GM12878 (cell line): ENCODE measurements at regions not wholly inside any gene's neighbourhood (a gene's known extent, or its start where the extent isn't known, plus 50 kb on each side); places are given as distances from the start of the nearest gene placed in this dataset.

Experiments
- ATAC-seq: fragments of 200-7000 bp; cut with Tn5 transposase; 3 replicates; pipeline ENCODE4 v1.9.1; 2020; ENCODE audit warnings: mild to moderate bottlenecking, moderate library complexity
- BruUV-seq: library from RNA; stranded (reverse); fragments of 400-500 nt; replicated peaks from 2 replicates; lab custom pipeline; 2021; lab: Mats Ljungman, UMichigan
- CTCF ChIA-PET: fragments of 300-600 bp; sonication (Branson Sonifier 250); formaldehyde crosslinking; extraction: SDS; loops from one replicate; lab custom pipeline; 2021; ENCODE audit warnings: inconsistent platforms; lab: Yijun Ruan, JAX
- POLR2A ChIA-PET: fragments of 350-600 bp; formaldehyde crosslinking; extraction: SDS; loops from one replicate; lab custom pipeline; 2021; ENCODE audit warnings: inconsistent platforms; lab: Charles Lee
- RAD21 ChIA-PET: fragments of 300-600 bp; sonication (Branson Sonifier 250); formaldehyde crosslinking; loops from one replicate; lab custom pipeline; 2023; ENCODE audit warnings: antibody characterized with exemption; ENCODE audit not compliant: unreplicated experiment; lab: Charles Lee
- SMC1A ChIA-PET: fragments of 300-600 bp; sonication (Branson Sonifier 250); formaldehyde crosslinking; loops from one replicate; lab custom pipeline; 2023; ENCODE audit not compliant: unreplicated experiment, uncharacterized antibody; lab: Charles Lee
- DNase-seq: peaks from one replicate; pipeline ENCODE4 v3.0.0-alpha.2; 2011; ENCODE audit warnings: low read depth, low spot score
- FAIRE-seq: peaks from 3 replicates; lab custom pipeline; 2011; peaks lifted over from hg19 to GRCh38; lab: Jason Lieb, UNC
- H2AFZ ChIP-seq: 2 replicates; pipeline ENCODE4 v1.6.0; 2011; ENCODE audit warnings: low read depth, low read length, control low read depth; ENCODE audit not compliant: control insufficient read depth
- H3K27ac ChIP-seq: 2 replicates; pipeline ENCODE4 v1.5.1; 2011; ENCODE audit warnings: control low read depth; ENCODE audit not compliant: control insufficient read depth, insufficient read depth
- H3K27me3 ChIP-seq, 2 experiments: replicated peaks in 1 of 2; 2 replicates each; pipeline versions ENCODE4 v1.6.0 to v1.6.1; 2011; ENCODE audit warnings: low read length in 1 of 2; ENCODE audit not compliant: control insufficient read depth in 2 of 2, insufficient read depth in 2 of 2
- H3K36me3 ChIP-seq, 2 experiments: 2 replicates each; pipeline ENCODE4 v1.5.1; 2011; ENCODE audit warnings: low read length in 1 of 2; ENCODE audit not compliant: control insufficient read depth in 2 of 2, insufficient read depth in 2 of 2
- H3K4me1 ChIP-seq: 2 replicates; pipeline ENCODE4 v1.6.1; 2011; ENCODE audit warnings: mild to moderate bottlenecking, low read length, moderate library complexity, mixed read lengths; ENCODE audit not compliant: control insufficient read depth, insufficient read depth
- H3K4me2 ChIP-seq: 2 replicates; pipeline ENCODE4 v1.6.0; 2011; ENCODE audit warnings: control low read depth; ENCODE audit not compliant: control insufficient read depth, insufficient read depth
- H3K4me3 ChIP-seq: fragments of 200-600 bp; sonication (generic); 2 replicates; pipeline ENCODE4 v1.5.1; 2016
- H3K79me2 ChIP-seq: 2 replicates; pipeline ENCODE4 v1.6.0; 2011; ENCODE audit warnings: low read length; ENCODE audit not compliant: control insufficient read depth, insufficient read depth
- H3K9ac ChIP-seq: 2 replicates; pipeline ENCODE4 v1.8.0; 2011; ENCODE audit warnings: low read length, control low read depth, mixed read lengths; ENCODE audit not compliant: control insufficient read depth, insufficient read depth
- H3K9me3 ChIP-seq: replicated peaks from 3 replicates; pipeline ENCODE4 v1.5.1; 2011; ENCODE audit warnings: mild to moderate bottlenecking, low read length; ENCODE audit not compliant: control insufficient read depth, insufficient read depth
- H4K20me1 ChIP-seq: 2 replicates; pipeline ENCODE4 v1.6.0; 2011; ENCODE audit not compliant: control insufficient read depth, insufficient read depth
- BACH1 ChIP-seq: fragments of 450-650 bp; IDR thresholded peaks from 2 replicates; pipeline ENCODE4 v1.6.1; 2017; ENCODE audit warnings: mild to moderate bottlenecking, borderline replicate concordance
- HDGF ChIP-seq: fragments of 450-650 bp; IDR thresholded peaks from 2 replicates; pipeline ENCODE4 v1.6.1; 2016; ENCODE audit warnings: antibody characterized with exemption
- NFIC ChIP-seq: IDR thresholded peaks from 2 replicates; pipeline ENCODE4 v1.6.1; 2012; ENCODE audit warnings: low read depth, mild to moderate bottlenecking, inconsistent platforms, low read length, moderate library complexity
- NFYB ChIP-seq: IDR thresholded peaks from 2 replicates; pipeline ENCODE4 v1.6.1; 2011; ENCODE audit warnings: low read depth, mild to moderate bottlenecking, low read length, improper control_type of control experiment, moderate library complexity; ENCODE audit not compliant: insufficient read depth
- SMAD1 ChIP-seq: fragments of 450-650 bp; IDR thresholded peaks from 2 replicates; pipeline ENCODE4 v1.6.1; 2018; ENCODE audit warnings: mild to moderate bottlenecking, low read depth; ENCODE audit not compliant: partially characterized antibody
- TCF7 ChIP-seq: IDR thresholded peaks from 2 replicates; pipeline ENCODE4 v1.6.1; 2014; ENCODE audit warnings: antibody characterized with exemption, borderline replicate concordance
- YBX1 ChIP-seq: fragments of 450-650 bp; IDR thresholded peaks from 2 replicates; pipeline ENCODE4 v1.6.1; 2016; ENCODE audit warnings: antibody characterized with exemption
- ZNF207 ChIP-seq: fragments of 450-650 bp; IDR thresholded peaks from 2 replicates; pipeline ENCODE4 v1.6.1; 2014; ENCODE audit warnings: antibody characterized with exemption, mild to moderate bottlenecking, borderline replicate concordance
- ZNF217 ChIP-seq: fragments of 450-650 bp; IDR thresholded peaks from 2 replicates; pipeline ENCODE4 v1.6.1; 2017; ENCODE audit warnings: antibody characterized with exemption, mild to moderate bottlenecking
- WGBS: methylation state at CpG from one replicate; pipeline ENCODE4 v1.1.6; 2016; ENCODE audit warnings: low lambda C conversion rate; ENCODE audit not compliant: insufficient replicate concordance, insufficient coverage; ENCODE audit errors: missing lambda C conversion rate; 5-methylcytosine and 5-hydroxymethylcytosine counted together
- in situ Hi-C: fragments of 300-500 bp; cut with MboI; formaldehyde crosslinking; loops from 9 replicates; pipeline ENCODE4 v1.14.3; 2018; ENCODE audit warnings: mixed read lengths
- intact Hi-C: fragments of 100-400 bp; cut with micrococcal nuclease; formaldehyde crosslinking; loops from one replicate; pipeline ENCODE4 v1.14.2; 2022; ENCODE audit not compliant: unreplicated experiment

- H4K20me1 ChIP-seq, result no peaks in the 10 kb centered on the region
- intact Hi-C loops (no loop called here), in situ Hi-C loops (no loop called here)
- no peaks in the 10 kb centered on the region for H3K9me3 ChIP-seq
- no peak for DNase-seq
- no peaks in the 10 kb centered on the region for H3K4me1 ChIP-seq
- ATAC-seq, result no peak
- no peak for FAIRE-seq
- no peak overlapping the region for H3K9ac ChIP-seq
- no peak overlapping the region for H3K27ac ChIP-seq
- H3K4me2 ChIP-seq, result no peak overlapping the region
- H3K79me2 ChIP-seq, result no peaks in the 10 kb centered on the region
- no peak for TF ChIP-seq YBX1
- TF ChIP-seq HDGF, result no peak
- no peak for TF ChIP-seq ZNF217
- no peak for TF ChIP-seq NFIC
- no peak for TF ChIP-seq SMAD1
- TF ChIP-seq BACH1, result no peak
- no peak for TF ChIP-seq NFYB
- no peak for TF ChIP-seq ZNF207
- no peak for TF ChIP-seq TCF7
- POLR2A ChIA-PET, result no interaction called here
- SMC1A ChIA-PET, result no interaction called here
- H3K36me3 ChIP-seq, result no peaks in the 10 kb centered on the region
- H2AFZ ChIP-seq, result no peak overlapping the region
- 37% methylated on average over 11 of the region's 11 CpGs for WGBS
- CTCF ChIA-PET, result no interaction called here
- no peaks in the 10 kb centered on the region for H3K27me3 ChIP-seq
- no peak overlapping the region for H3K4me3 ChIP-seq
- BruUV-seq, result no TSS peak
- RAD21 ChIA-PET, result no interaction called here
These were observed 487.9 kb upstream of the MKI67 start for GRCh38 chr10:128614016-128614605.
